SK-N-SH (cell line): ENCODE measurements at regions not wholly inside any gene's neighbourhood (a gene's known extent, or its start where the extent isn't known, plus 50 kb on each side); places are given as distances from the start of the nearest gene placed in this dataset.
"Not testable (repeated sequence)": the region's sequence is repeated elsewhere in the genome, so short reads cannot be mapped to it uniquely, and the experiment has no call there.

Experiments
- CHD2 ChIP-seq: fragments of 150-350 bp; IDR thresholded peaks from 2 replicates; pipeline ENCODE4 v1.6.1; 2018; ENCODE audit warnings: low read length; ENCODE audit not compliant: partially characterized antibody
- EP300 ChIP-seq, 2 experiments: IDR thresholded peaks; 2 replicates each; pipeline versions ENCODE4 v1.4.0 to v1.6.1; 2012; ENCODE audit warnings: borderline replicate concordance in 1 of 2, low read depth in 1 of 2, low read length in 1 of 2
- GATA2 ChIP-seq: sonication (generic); formaldehyde crosslinking; IDR thresholded peaks from 2 replicates; pipeline ENCODE4 v1.5.0; 2020; ENCODE audit warnings: mild to moderate bottlenecking, missing genetic modification reagents
- RAD21 ChIP-seq: IDR thresholded peaks from 2 replicates; pipeline ENCODE4 v1.6.1; 2012; ENCODE audit warnings: mild to moderate bottlenecking, low read length
- SIN3A ChIP-seq: IDR thresholded peaks from 2 replicates; pipeline ENCODE4 v1.6.1; 2012; ENCODE audit warnings: low read depth, mild to moderate bottlenecking, low read length, moderate library complexity, borderline replicate concordance
- TF ChIP-seq, protein P1 (sequence below): fragments of 200-600 bp; sonication (generic); IDR thresholded peaks from 2 replicates; pipeline ENCODE4 v1.6.1; 2017; ENCODE audit warnings: antibody characterized with exemption, mild to moderate bottlenecking, moderate library complexity
- TF ChIP-seq, protein P2 (sequence below): IDR thresholded peaks from 2 replicates; pipeline ENCODE4 v1.4.0; 2012; ENCODE audit warnings: low read depth, borderline replicate concordance

- not testable (repeated sequence) for TF ChIP-seq GATA2; RAD21; EP300 (IDR thresholded peaks at IDR 0.05; ENCODE audit: borderline replicate concordance in 1 of 2, low read depth in 1 of 2, low read length in 1 of 2); CHD2; SIN3A
- TF ChIP-seq, protein P1, sequence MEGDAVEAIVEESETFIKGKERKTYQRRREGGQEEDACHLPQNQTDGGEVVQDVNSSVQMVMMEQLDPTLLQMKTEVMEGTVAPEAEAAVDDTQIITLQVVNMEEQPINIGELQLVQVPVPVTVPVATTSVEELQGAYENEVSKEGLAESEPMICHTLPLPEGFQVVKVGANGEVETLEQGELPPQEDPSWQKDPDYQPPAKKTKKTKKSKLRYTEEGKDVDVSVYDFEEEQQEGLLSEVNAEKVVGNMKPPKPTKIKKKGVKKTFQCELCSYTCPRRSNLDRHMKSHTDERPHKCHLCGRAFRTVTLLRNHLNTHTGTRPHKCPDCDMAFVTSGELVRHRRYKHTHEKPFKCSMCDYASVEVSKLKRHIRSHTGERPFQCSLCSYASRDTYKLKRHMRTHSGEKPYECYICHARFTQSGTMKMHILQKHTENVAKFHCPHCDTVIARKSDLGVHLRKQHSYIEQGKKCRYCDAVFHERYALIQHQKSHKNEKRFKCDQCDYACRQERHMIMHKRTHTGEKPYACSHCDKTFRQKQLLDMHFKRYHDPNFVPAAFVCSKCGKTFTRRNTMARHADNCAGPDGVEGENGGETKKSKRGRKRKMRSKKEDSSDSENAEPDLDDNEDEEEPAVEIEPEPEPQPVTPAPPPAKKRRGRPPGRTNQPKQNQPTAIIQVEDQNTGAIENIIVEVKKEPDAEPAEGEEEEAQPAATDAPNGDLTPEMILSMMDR: not testable (repeated sequence)
- TF ChIP-seq, protein P2, sequence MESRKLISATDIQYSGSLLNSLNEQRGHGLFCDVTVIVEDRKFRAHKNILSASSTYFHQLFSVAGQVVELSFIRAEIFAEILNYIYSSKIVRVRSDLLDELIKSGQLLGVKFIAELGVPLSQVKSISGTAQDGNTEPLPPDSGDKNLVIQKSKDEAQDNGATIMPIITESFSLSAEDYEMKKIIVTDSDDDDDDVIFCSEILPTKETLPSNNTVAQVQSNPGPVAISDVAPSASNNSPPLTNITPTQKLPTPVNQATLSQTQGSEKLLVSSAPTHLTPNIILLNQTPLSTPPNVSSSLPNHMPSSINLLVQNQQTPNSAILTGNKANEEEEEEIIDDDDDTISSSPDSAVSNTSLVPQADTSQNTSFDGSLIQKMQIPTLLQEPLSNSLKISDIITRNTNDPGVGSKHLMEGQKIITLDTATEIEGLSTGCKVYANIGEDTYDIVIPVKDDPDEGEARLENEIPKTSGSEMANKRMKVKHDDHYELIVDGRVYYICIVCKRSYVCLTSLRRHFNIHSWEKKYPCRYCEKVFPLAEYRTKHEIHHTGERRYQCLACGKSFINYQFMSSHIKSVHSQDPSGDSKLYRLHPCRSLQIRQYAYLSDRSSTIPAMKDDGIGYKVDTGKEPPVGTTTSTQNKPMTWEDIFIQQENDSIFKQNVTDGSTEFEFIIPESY: not testable (repeated sequence)
Measured at GRCh38 chrX:76817279-76817678, 389.8 kb downstream of the MAGEE1 start.
